Osteocyte (in vitro differentiated cells): ENCODE measurements at regions not wholly inside any gene's neighbourhood (a gene's known extent, or its start where the extent isn't known, plus 50 kb on each side); places are given as distances from the start of the nearest gene placed in this dataset.

Source experiments
- DNase-seq: peaks from one replicate; pipeline ENCODE4 v3.0.0; 2021; ENCODE audit warnings: mixed read lengths; ENCODE audit not compliant: unreplicated experiment; ENCODE audit errors: extremely low spot score
- H3K27ac Mint-ChIP-seq: one replicate; pipeline ENCODE4 v1.8.0; 2021; ENCODE audit warnings: mild to moderate bottlenecking, mixed read lengths; ENCODE audit not compliant: unreplicated experiment
- H3K27me3 Mint-ChIP-seq: one replicate; pipeline ENCODE4 v1.8.0; 2021; ENCODE audit warnings: mixed read lengths; ENCODE audit not compliant: unreplicated experiment
- H3K36me3 Mint-ChIP-seq: one replicate; pipeline ENCODE4 v1.8.0; 2021; ENCODE audit warnings: mixed read lengths; ENCODE audit not compliant: unreplicated experiment
- H3K4me1 Mint-ChIP-seq: one replicate; pipeline ENCODE4 v1.8.0; 2021; ENCODE audit warnings: mixed read lengths; ENCODE audit not compliant: unreplicated experiment
- H3K4me3 Mint-ChIP-seq: one replicate; pipeline ENCODE4 v1.8.0; 2021; ENCODE audit warnings: mild to moderate bottlenecking, moderate library complexity, mixed read lengths; ENCODE audit not compliant: unreplicated experiment
- H3K9me3 Mint-ChIP-seq: one replicate; pipeline ENCODE4 v1.8.0; 2021; ENCODE audit warnings: mixed read lengths; ENCODE audit not compliant: unreplicated experiment
- TF ChIP-seq, protein P1 (sequence below): fragments of 200-600 bp; sonication (generic); IDR thresholded peaks from 2 replicates; pipeline ENCODE4 v1.5.0; 2021; ENCODE audit warnings: antibody characterized with exemption, mild to moderate bottlenecking, moderate library complexity

DNA sequence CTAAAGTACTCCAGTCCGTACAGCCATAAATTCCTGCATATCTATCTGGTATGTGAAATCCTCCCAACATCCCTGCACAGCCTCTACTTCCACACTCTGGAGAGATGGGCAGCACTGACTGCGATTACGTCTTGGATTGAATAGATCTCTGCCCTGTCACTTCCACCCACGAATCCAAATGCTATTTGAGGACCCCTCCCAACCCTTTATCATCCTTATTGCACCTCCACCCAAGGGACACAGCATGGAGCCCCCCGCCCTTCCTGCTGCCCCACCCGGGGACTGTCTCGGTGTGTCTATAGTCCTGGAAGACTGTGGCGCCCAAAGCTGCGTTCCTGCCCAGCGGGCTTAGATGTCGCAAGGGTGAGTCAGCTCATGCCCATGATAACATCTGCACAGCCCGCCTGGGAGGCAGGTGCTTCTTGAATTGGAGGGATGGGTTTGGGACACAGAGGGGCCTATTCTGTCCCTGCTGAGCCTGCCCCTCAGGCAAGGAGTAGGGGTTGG lies 105.7 kb upstream of the HAND1 start:
- TF ChIP-seq, protein P1, sequence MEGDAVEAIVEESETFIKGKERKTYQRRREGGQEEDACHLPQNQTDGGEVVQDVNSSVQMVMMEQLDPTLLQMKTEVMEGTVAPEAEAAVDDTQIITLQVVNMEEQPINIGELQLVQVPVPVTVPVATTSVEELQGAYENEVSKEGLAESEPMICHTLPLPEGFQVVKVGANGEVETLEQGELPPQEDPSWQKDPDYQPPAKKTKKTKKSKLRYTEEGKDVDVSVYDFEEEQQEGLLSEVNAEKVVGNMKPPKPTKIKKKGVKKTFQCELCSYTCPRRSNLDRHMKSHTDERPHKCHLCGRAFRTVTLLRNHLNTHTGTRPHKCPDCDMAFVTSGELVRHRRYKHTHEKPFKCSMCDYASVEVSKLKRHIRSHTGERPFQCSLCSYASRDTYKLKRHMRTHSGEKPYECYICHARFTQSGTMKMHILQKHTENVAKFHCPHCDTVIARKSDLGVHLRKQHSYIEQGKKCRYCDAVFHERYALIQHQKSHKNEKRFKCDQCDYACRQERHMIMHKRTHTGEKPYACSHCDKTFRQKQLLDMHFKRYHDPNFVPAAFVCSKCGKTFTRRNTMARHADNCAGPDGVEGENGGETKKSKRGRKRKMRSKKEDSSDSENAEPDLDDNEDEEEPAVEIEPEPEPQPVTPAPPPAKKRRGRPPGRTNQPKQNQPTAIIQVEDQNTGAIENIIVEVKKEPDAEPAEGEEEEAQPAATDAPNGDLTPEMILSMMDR: no peak
- H3K4me1 Mint-ChIP-seq: no peaks in the 10 kb centered on the region
- H3K4me3 Mint-ChIP-seq: no peak overlapping the region
- peaks cover 42% of the 10 kb centered on the region for H3K27me3 Mint-ChIP-seq
- no peak overlapping the region for H3K27ac Mint-ChIP-seq
- H3K9me3 Mint-ChIP-seq: no peaks in the 10 kb centered on the region
- DNase-seq: no peak
- H3K36me3 Mint-ChIP-seq: no peaks in the 10 kb centered on the region

DNA sequence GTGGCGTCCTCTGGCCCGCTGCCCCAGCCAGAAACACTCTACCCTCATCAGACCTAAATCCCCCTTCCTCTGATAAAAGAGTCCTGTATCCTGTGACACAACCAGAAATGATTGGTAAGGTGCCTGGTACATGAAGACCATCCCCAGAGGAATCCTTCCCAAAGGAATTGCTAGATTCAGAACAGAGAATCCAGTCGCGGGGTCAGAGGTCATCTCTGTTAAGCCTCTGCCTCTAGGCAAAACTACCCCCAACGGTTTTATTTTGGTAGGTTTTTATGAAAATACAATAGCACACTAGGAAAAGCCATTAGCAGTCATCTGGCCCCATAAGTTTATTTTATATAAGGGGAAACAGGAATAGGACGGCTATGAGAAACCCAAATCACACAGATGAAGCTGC lies 102.4 kb upstream of the HAND1 start:
- no peaks in the 10 kb centered on the region for H3K4me1 Mint-ChIP-seq
- H3K27ac Mint-ChIP-seq: no peak overlapping the region
- no peak overlapping the region for H3K4me3 Mint-ChIP-seq
- H3K27me3 Mint-ChIP-seq: peaks cover 47% of the 10 kb centered on the region
- no peak for DNase-seq
- TF ChIP-seq, protein P1: no peak
- no peaks in the 10 kb centered on the region for H3K9me3 Mint-ChIP-seq
- no peaks in the 10 kb centered on the region for H3K36me3 Mint-ChIP-seq

DNA sequence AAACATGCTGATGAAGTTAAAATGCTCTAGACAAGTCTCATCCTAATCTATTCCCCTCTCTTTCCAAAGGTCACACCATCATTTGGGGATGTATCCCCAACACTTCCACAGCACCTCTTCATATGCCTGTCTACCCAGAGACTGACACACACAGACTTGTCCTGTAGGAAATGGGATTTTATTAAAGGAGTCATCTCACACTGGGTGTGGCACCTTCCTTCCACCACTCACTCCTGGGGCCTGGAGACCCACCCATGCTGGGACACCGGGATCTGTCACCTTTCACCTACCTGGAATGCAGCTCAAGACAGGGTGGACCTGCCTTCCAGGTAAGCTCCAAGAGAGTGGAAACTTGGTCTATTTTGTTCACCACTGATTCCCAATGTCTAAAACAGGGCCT lies 99.4 kb upstream of the HAND1 start:
- Mint-ChIP-seq H3K4me1 (no peaks in the 10 kb centered on the region), H3K27me3 (peaks cover 50% of the 10 kb centered on the region), H3K36me3 (no peaks in the 10 kb centered on the region), H3K9me3 (no peaks in the 10 kb centered on the region), H3K27ac (no peak overlapping the region), H3K4me3 (no peak overlapping the region)
- no peak for DNase-seq
- TF ChIP-seq, protein P1: no peak

DNA sequence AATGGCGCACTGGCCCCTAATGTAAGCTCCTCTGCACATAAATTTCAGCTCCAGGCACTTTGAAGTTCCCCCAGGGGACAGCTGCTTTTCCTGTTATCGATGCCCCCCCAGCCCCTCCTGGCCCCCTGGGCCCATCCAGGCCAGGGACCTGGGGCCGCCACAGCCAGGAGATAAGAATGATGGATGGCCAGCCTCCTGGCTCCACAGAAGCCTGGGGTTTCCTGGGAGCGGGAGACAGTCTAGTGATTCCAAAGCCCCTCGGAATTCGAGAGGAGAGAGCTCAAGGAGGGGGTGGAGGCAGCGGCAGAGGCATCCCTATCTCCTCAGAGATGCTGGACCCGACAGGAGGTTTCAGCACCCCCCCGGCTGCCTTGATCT lies 98.4 kb upstream of the HAND1 start:
- Mint-ChIP-seq H3K36me3 (no peaks in the 10 kb centered on the region), H3K4me1 (no peaks in the 10 kb centered on the region), H3K9me3 (no peaks in the 10 kb centered on the region), H3K27me3 (peaks cover 55% of the 10 kb centered on the region), H3K4me3 (no peak overlapping the region), H3K27ac (no peak overlapping the region)
- TF ChIP-seq, protein P1: no peak
- DNase-seq: peak; percentile 76

DNA sequence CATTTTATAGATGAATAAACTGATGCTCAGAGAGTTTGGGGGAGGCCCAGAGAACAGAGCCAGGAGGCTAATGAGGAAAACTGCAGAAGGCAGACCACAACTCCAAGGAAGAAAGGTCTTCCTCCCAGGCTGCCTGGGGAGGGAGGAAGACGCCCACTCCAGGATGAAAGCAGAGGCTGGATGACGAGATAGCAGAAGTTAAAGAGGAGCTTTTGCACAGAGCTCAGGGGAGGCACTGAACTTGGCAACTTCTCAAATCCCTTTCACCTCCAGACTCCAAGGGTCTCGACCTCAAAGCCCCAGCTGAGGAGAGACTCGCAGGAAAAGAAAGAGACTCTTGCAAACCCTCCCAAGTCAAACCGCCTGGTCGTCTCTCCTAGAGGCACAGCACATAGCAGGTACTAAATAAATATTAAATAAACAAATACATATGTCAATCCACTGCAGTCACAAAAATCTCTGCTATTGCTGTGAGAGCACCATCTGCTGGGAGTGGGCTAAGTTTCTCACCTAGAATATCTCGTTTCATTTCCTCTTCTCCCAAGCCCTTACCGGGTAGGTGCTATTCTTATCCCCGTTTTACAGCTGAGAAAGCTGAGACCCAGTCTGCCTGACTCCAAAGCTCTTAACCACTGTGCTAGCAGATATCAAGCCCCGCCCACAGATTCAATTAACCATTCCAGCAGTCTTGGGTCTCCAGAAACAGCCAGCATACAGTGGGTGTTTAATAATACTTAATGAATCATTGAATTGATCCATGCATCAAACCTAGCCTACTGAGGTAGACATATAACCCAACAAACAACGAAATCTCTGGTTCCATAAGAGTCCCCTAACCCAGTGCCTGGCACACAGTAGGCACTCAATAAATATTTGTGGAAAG lies 97.8 kb upstream of the HAND1 start:
- Mint-ChIP-seq H3K27ac (no peak overlapping the region), H3K27me3 (peaks cover 60% of the 10 kb centered on the region), H3K9me3 (no peaks in the 10 kb centered on the region), H3K4me1 (no peaks in the 10 kb centered on the region), H3K4me3 (no peak overlapping the region), H3K36me3 (no peaks in the 10 kb centered on the region)
- DNase-seq: peak; percentile 46
- TF ChIP-seq, protein P1: no peak
